ENCODE measurements at regions not wholly inside any gene's neighbourhood (a gene's known extent, or its start where the extent isn't known, plus 50 kb on each side); places are given as distances from the start of the nearest gene placed in this dataset.

- Histone ChIP-seq H3K27me3 (ENCODE audit: insufficient read depth, low read depth, low read length) (no peaks in the 10 kb centered on the region), H3K9ac (ENCODE audit: low read length) (no peak overlapping the region), H3K36me3 (ENCODE audit: insufficient read depth, low read length) (no peaks in the 10 kb centered on the region), H4K20me1 (ENCODE audit: insufficient read depth) (no peaks in the 10 kb centered on the region), H3K9me3 (ENCODE audit: low read length) (no peaks in the 10 kb centered on the region), H3K4me2 (ENCODE audit: low read length) (no peak overlapping the region), H2AFZ (ENCODE audit: low read depth, low read length) (no peak overlapping the region), H3F3A (ENCODE audit: insufficient read depth, low read length, poor library complexity, severe bottlenecking) (no peaks in the 10 kb centered on the region), H3K9me2 (ENCODE audit: insufficient read depth, low read length) (no peaks in the 10 kb centered on the region), H3K27ac (ENCODE audit: low read length) (no peak overlapping the region), H3K79me2 (replicated peaks; ENCODE audit: insufficient read depth, low read length) (no peaks in the 10 kb centered on the region), H3K4me3 (ENCODE audit: low read length) (no peak overlapping the region)
- no peak for TF ChIP-seq REST (IDR thresholded peaks at IDR 0.05; ENCODE audit: borderline replicate concordance)
- TF ChIP-seq, protein P1, sequence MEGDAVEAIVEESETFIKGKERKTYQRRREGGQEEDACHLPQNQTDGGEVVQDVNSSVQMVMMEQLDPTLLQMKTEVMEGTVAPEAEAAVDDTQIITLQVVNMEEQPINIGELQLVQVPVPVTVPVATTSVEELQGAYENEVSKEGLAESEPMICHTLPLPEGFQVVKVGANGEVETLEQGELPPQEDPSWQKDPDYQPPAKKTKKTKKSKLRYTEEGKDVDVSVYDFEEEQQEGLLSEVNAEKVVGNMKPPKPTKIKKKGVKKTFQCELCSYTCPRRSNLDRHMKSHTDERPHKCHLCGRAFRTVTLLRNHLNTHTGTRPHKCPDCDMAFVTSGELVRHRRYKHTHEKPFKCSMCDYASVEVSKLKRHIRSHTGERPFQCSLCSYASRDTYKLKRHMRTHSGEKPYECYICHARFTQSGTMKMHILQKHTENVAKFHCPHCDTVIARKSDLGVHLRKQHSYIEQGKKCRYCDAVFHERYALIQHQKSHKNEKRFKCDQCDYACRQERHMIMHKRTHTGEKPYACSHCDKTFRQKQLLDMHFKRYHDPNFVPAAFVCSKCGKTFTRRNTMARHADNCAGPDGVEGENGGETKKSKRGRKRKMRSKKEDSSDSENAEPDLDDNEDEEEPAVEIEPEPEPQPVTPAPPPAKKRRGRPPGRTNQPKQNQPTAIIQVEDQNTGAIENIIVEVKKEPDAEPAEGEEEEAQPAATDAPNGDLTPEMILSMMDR (IDR thresholded peaks at IDR 0.05; ENCODE audit: poor library complexity, severe bottlenecking): no peak
- no peak for TF ChIP-seq SMC3 (conservative IDR thresholded peaks at IDR 0.05; ENCODE audit: poor library complexity)
- no peak for TF ChIP-seq EP300 (conservative IDR thresholded peaks at IDR 0.05; ENCODE audit: poor library complexity, severe bottlenecking)
- no peak for TF ChIP-seq POLR2AphosphoS5 (IDR thresholded peaks at IDR 0.05)
- TF ChIP-seq MXI1 (conservative IDR thresholded peaks at IDR 0.05; ENCODE audit: poor library complexity, severe bottlenecking): no peak
- no peak for TF ChIP-seq RAD21 (conservative IDR thresholded peaks at IDR 0.05)
- TF ChIP-seq TAF1 (IDR thresholded peaks at IDR 0.05; ENCODE audit: low read depth): no peak
- no peak for TF ChIP-seq EZH2 (IDR thresholded peaks at IDR 0.05; ENCODE audit: borderline replicate concordance, insufficient read depth, low read length, poor library complexity, severe bottlenecking)
Observed at GRCh38 chr2:219704878-219705277, 77.4 kb downstream of the SLC4A3 start.

DNA sequence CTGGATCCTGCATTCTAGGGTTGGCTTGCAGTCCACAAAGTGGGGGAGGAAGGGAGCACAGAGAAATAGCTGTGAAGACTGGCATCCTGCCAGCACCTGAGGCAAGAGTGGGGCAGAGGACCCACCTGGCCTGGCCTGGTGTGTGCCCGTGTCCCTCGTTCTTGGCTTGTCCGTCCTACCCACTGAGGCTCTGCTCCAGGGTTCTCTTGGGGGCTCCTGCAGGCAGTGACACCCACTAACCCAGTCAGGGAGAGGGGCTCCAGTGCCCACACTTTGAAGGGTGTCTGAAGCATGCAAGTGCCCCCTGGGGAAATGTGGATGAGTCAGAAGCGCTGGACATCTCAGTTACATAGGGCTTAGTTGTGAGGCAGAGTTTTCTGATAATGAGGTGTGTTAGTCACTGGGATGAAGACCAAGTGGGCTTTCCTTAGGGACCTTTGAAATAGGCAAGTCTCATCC lies 79.4 kb downstream of the SLC4A3 start:
- Histone ChIP-seq H2AFZ (ENCODE audit: low read depth, low read length) (no peak overlapping the region), H3K9ac (ENCODE audit: low read length) (no peak overlapping the region), H3K4me3 (ENCODE audit: low read length) (no peak overlapping the region), H3K4me2 (ENCODE audit: low read length) (no peak overlapping the region), H3K9me2 (ENCODE audit: insufficient read depth, low read length) (no peaks in the 10 kb centered on the region), H3K27ac (ENCODE audit: low read length) (no peak overlapping the region), H3K27me3 (ENCODE audit: insufficient read depth, low read depth, low read length) (no peaks in the 10 kb centered on the region), H3K9me3 (ENCODE audit: low read length) (no peaks in the 10 kb centered on the region), H3K79me2 (replicated peaks; ENCODE audit: insufficient read depth, low read length) (no peaks in the 10 kb centered on the region), H3K36me3 (ENCODE audit: insufficient read depth, low read length) (no peaks in the 10 kb centered on the region), H4K20me1 (ENCODE audit: insufficient read depth) (no peaks in the 10 kb centered on the region), H3F3A (ENCODE audit: insufficient read depth, low read length, poor library complexity, severe bottlenecking) (no peaks in the 10 kb centered on the region)
- TF ChIP-seq POLR2AphosphoS5 (IDR thresholded peaks at IDR 0.05) (no peak), RAD21 (conservative IDR thresholded peaks at IDR 0.05) (no peak), EP300 (conservative IDR thresholded peaks at IDR 0.05; ENCODE audit: poor library complexity, severe bottlenecking) (no peak), EZH2 (IDR thresholded peaks at IDR 0.05; ENCODE audit: borderline replicate concordance, insufficient read depth, low read length, poor library complexity, severe bottlenecking) (no peak), SMC3 (conservative IDR thresholded peaks at IDR 0.05; ENCODE audit: poor library complexity) (no peak), REST (IDR thresholded peaks at IDR 0.05; ENCODE audit: borderline replicate concordance) (no peak), TAF1 (IDR thresholded peaks at IDR 0.05; ENCODE audit: low read depth) (no peak), MXI1 (conservative IDR thresholded peaks at IDR 0.05; ENCODE audit: poor library complexity, severe bottlenecking) (no peak)
- TF ChIP-seq, protein P1 (IDR thresholded peaks at IDR 0.05; ENCODE audit: poor library complexity, severe bottlenecking): no peak
